Neural cell (in vitro differentiated cells): ENCODE measurements at regions not wholly inside any gene's neighbourhood (a gene's known extent, or its start where the extent isn't known, plus 50 kb on each side); places are given as distances from the start of the nearest gene placed in this dataset.

Experiments
- EP300 ChIP-seq: fragments of 450-650 bp; conservative IDR thresholded peaks from 2 replicates; pipeline ENCODE4 v1.6.1; 2014; ENCODE audit warnings: antibody characterized with exemption, mild to moderate bottlenecking, moderate library complexity; ENCODE audit not compliant: poor library complexity, severe bottlenecking
- POLR2AphosphoS5 ChIP-seq: IDR thresholded peaks from 2 replicates; pipeline ENCODE4 v1.6.1; 2012
- RAD21 ChIP-seq: fragments of 450-650 bp; conservative IDR thresholded peaks from 2 replicates; pipeline ENCODE4 v1.6.1; 2014; ENCODE audit warnings: antibody characterized with exemption, mild to moderate bottlenecking, moderate library complexity
- TAF1 ChIP-seq: IDR thresholded peaks from 2 replicates; pipeline ENCODE4 v1.6.1; 2012; ENCODE audit warnings: low read depth
- TF ChIP-seq, protein P1 (sequence below): fragments of 450-650 bp; IDR thresholded peaks from 2 replicates; pipeline ENCODE4 v1.5.1; 2014; ENCODE audit warnings: antibody characterized with exemption, mild to moderate bottlenecking, moderate library complexity; ENCODE audit not compliant: poor library complexity, severe bottlenecking

DNA sequence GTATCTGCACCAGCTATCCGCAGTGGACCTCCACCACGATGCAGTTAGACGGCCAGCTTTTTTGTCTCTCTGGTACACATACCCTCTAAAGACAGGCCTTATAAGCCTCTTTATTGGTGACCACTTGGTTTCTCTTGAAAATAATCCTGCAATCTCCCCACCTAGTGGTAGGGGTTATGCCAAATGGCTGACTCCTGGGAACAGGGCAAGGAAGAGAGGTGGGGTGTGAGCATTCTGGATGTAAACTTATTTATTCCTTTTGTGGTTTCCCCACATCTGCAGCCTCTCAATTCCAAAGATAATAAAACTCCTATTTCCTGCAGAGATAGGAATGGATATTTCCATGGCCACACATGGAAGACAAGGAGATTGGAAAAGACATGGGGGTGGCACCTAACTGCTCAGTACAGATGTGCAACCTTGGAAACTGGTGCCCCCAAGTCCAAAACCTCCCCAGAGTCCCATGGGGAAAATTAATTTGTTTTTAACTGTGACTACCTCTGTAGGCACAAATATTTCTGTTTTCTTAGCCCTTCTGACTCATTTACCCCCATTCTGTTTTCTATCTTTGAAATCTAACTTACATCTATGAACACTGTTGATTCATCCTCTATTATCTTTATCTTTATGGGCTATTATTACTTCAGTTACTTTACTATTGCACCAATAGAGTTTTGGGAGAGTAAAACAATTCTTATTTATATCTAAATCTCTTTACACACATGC is 112.7 kb upstream of the TSHZ3 start:
- TF ChIP-seq, protein P1, sequence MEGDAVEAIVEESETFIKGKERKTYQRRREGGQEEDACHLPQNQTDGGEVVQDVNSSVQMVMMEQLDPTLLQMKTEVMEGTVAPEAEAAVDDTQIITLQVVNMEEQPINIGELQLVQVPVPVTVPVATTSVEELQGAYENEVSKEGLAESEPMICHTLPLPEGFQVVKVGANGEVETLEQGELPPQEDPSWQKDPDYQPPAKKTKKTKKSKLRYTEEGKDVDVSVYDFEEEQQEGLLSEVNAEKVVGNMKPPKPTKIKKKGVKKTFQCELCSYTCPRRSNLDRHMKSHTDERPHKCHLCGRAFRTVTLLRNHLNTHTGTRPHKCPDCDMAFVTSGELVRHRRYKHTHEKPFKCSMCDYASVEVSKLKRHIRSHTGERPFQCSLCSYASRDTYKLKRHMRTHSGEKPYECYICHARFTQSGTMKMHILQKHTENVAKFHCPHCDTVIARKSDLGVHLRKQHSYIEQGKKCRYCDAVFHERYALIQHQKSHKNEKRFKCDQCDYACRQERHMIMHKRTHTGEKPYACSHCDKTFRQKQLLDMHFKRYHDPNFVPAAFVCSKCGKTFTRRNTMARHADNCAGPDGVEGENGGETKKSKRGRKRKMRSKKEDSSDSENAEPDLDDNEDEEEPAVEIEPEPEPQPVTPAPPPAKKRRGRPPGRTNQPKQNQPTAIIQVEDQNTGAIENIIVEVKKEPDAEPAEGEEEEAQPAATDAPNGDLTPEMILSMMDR: no peak
- TF ChIP-seq RAD21 (no peak), POLR2AphosphoS5 (no peak), TAF1 (no peak), EP300 (no peak)
